HG03135 (cell line): ENCODE measurements at regions not wholly inside any gene's neighbourhood (a gene's known extent, or its start where the extent isn't known, plus 50 kb on each side); places are given as distances from the start of the nearest gene placed in this dataset.

Experiments used
- ATAC-seq: cut with Tn5 transposase; IDR thresholded peaks from one replicate; pipeline ENCODE4 v1.9.1; 2021; ENCODE audit warnings: mild to moderate bottlenecking, moderate library complexity; ENCODE audit not compliant: unreplicated experiment

GRCh38 chr13:91284335-91284734 lies 63.2 kb upstream of the MIR17HG start:
- ATAC-seq: no peak

- ATAC-seq: no peak
Observed at GRCh38 chr13:91286317-91286716, 61.2 kb upstream of the MIR17HG start.

GRCh38 chr13:91291078-91291477 lies 56.4 kb upstream of the MIR17HG start:
- ATAC-seq: no peak

- ATAC-seq: no peak
Observed at GRCh38 chr13:91292630-91293221, 54.8 kb upstream of the MIR17HG start.

- no peak for ATAC-seq
Observed at GRCh38 chr13:91295712-91296410, 51.6 kb upstream of the MIR17HG start.

GRCh38 chr13:91297503-91297902 lies 50.0 kb upstream of the MIR17HG start:
- no peak for ATAC-seq
